C4-2B (cell line): ENCODE measurements at regions not wholly inside any gene's neighbourhood (a gene's known extent, or its start where the extent isn't known, plus 50 kb on each side); places are given as distances from the start of the nearest gene placed in this dataset.

ENCODE experiments used
- H3K27ac ChIP-seq: fragments of 450-650 bp; 2 replicates; pipeline ENCODE4 v1.5.1; 2017
- CTCF ChIP-seq: fragments of 450-650 bp; conservative IDR thresholded peaks from 2 replicates; pipeline ENCODE4 v1.5.1; 2017; ENCODE audit warnings: mild to moderate bottlenecking
- ZFX ChIP-seq: fragments of 450-650 bp; IDR thresholded peaks from 2 replicates; pipeline ENCODE4 v1.6.1; 2017

GRCh38 chr3:31408720-31409119 is 124.0 kb upstream of the STT3B start:
- TF ChIP-seq CTCF, result no peak
- no peak overlapping the region for H3K27ac ChIP-seq

DNA sequence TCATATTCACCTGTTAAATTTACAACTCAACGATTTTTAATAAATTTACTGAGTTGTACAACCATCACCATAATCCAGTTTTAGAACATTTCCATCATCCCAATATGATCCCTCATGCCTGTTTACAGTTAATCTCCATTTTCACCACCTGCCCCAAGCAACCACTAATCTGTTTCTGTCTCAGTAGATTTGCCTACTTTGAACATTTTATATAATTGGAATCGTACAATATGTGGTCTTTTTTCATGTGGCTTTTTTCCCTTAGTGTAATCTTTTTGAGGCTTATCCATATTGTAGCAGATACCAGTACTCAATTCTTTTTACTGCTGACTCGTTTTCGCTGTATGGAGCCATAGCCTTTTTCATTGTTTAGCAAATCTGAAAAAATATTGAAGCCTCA is 123.3 kb upstream of the STT3B start:
- H3K27ac ChIP-seq, result no peak overlapping the region
- TF ChIP-seq ZFX (no peak), CTCF (no peak)

DNA sequence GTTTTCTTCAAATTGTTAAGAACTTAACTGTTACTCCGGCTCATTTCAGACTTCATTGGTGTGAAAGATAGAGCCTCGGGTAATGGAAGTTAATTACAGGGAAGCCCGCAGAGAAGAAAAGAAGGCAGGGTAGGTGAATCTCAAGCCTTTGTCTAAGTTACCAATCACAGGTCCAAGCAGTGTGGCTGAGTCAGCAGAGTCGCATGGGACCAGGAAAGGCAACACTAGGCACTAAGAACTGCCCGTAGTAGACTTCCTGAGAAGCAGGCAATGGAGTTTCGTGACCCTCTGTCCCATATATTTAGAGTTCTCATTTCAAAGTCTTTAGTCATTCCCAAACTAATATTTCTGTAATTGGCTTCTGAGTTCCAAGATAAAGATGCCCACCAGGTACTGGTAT is 122.9 kb upstream of the STT3B start:
- TF ChIP-seq ZFX, result no peak
- no peak for TF ChIP-seq CTCF
- H3K27ac ChIP-seq, result no peak overlapping the region

DNA sequence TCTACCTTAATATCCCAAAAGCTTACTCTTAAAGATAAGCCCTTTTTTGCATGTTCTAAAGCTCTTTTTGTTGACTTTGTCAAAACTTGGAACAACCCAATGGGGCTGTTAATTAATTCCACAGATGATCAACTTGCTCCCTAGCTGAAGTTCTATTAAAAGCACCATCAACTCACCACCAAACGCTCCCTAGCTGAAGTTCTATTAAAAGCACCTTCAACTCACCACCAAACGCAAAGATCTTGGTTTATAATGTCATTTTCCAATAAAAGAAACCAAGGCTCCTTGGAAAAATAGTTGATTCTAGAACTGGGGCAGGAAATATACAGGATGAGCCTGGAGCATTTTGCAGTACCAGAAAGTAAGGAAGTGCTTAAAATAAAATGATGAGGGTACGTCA is 122.3 kb upstream of the STT3B start:
- TF ChIP-seq CTCF (no peak), ZFX (no peak)
- H3K27ac ChIP-seq, result no peak overlapping the region

DNA sequence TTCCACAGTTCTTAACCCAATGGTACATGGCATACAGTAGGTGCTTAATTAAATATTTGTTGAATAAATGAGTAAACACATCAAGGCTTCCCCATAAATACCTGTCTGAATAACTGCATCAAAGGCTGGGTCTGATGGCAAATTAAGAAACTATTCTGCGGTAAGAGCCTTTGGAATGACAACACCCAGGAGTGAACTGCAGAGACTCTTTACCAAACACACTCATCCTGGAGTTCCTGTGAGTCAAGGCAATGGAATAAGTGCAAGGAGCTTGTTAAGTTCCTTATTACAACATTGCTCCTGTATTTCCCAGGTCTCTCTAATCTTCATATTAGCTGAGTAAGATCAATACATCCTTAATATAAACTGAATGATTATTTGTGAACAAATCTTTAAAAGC is 119.9 kb upstream of the STT3B start:
- TF ChIP-seq ZFX (no peak), CTCF (no peak)
- no peak overlapping the region for H3K27ac ChIP-seq

GRCh38 chr3:31413515-31413914 is 119.2 kb upstream of the STT3B start:
- no peak for TF ChIP-seq CTCF
- TF ChIP-seq ZFX, result no peak
- no peak overlapping the region for H3K27ac ChIP-seq

DNA sequence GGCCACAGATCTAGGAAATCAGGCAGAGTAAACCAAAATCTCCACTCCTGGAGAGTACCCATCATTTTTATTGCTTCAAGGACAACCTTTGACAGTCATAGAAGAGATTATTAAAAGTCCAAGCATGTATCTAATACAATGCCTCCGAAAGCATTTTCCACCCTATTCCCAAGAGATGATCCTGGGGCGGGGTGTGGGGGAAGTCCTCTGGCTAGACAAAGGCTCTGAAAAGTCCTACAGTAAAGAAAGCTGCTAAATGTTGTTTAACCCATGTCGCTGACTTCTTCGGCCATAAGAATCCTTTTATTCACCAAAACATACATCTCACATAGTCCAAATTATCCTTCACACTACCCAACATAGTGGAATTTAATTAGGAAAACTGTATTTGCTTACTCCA is 115.7 kb upstream of the STT3B start:
- no peak for TF ChIP-seq ZFX
- no peak for TF ChIP-seq CTCF
- H3K27ac ChIP-seq, result no peak overlapping the region
